GM18505 (cell line): ENCODE measurements at regions not wholly inside any gene's neighbourhood (a gene's known extent, or its start where the extent isn't known, plus 50 kb on each side); places are given as distances from the start of the nearest gene placed in this dataset.

Source experiments
- ATAC-seq: cut with Tn5 transposase; IDR thresholded peaks from one replicate; pipeline ENCODE4 v1.9.1; 2021; ENCODE audit not compliant: unreplicated experiment
- POLR2A ChIP-seq: IDR thresholded peaks from 4 replicates; pipeline ENCODE4 v1.6.1; 2011; ENCODE audit warnings: borderline replicate concordance; ENCODE audit not compliant: insufficient read depth, insufficient read length; ENCODE audit errors: extremely low read depth

GRCh38 chr13:30151388-30151787 is 156.0 kb downstream of the KATNAL1 start:
- no peak for TF ChIP-seq POLR2A
- no peak for ATAC-seq

GRCh38 chr13:30149248-30149647 is 158.1 kb downstream of the KATNAL1 start:
- TF ChIP-seq POLR2A: no peak

DNA sequence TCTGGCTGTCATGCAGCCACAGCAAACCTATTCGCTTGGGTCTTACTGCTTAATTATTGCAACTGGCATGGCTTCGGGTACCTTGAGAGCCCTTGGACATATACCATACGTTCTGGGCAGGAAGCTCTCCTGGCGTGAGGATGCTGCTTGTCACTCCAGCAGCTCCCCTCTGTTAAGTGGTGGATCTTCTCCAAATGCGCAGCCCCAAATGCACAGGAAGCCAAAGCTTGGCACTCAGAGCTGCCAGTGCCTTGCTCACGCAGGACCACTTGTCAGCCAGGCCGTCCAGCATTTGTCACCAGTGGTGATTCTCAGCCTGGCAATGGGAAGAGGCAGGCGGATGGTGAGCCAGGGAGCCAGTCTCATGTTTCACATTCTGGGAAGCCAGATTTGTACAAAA is 158.6 kb downstream of the KATNAL1 start:
- ATAC-seq: no peak
- TF ChIP-seq POLR2A: no peak

More at GRCh38 chr13:30149248-30149647, 158.1 kb downstream of the KATNAL1 start:
- ATAC-seq: no peak

DNA sequence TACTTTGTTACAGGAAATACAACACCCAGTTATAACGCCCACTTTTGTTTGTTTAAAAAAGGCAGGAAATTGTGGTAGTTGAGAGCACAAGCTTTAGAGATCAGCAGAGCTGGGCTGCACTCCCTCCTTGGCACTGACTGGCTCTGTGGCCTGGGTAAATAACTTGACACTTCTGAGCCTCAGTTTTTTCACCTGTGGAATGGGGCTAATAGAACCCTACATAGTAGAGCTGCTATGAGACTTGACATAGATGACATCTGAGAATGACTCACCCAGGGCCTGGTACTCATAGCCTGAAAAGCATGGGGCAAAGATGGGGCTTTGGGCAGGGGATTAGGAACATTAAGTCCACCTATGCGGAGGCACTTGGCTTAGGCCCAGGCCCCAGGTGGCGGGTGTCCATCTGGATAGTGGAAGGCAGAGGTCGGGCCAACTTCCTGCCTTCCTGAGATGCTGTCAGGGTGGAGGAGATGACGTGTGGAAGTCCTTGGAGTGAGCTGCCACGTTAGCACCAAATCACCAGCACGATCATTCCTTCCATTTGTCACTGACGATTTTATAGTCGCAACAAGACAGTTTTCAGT is 159.1 kb downstream of the KATNAL1 start:
- ATAC-seq: no peak
- no peak for TF ChIP-seq POLR2A

- ATAC-seq: no peak
- no peak for TF ChIP-seq POLR2A
Measured at GRCh38 chr13:30147421-30147820, 159.9 kb downstream of the KATNAL1 start.

DNA sequence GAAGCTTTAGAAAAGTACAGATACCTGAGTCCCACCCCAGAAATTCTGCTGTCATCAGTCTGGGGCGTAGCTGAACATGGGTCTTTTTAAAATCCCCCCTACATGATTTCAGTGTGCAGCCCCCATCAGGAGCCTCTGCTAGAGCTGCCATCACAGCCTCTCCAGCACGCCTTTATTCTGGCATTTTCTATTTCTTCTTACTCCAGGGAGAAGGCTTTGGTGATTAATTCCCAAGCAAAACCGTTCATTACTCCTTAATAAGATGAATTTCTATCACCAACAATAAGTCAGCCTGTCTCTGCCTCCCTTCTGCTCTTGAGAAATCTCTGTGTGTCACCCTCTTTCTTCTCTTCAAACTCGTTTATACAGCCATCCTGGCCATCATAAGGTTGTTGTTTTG is 160.3 kb downstream of the KATNAL1 start:
- no peak for TF ChIP-seq POLR2A
- ATAC-seq: no peak

- ATAC-seq: peak; percentile 59
- no peak for TF ChIP-seq POLR2A
Measured at GRCh38 chr13:30145709-30146367, 161.5 kb downstream of the KATNAL1 start.

DNA sequence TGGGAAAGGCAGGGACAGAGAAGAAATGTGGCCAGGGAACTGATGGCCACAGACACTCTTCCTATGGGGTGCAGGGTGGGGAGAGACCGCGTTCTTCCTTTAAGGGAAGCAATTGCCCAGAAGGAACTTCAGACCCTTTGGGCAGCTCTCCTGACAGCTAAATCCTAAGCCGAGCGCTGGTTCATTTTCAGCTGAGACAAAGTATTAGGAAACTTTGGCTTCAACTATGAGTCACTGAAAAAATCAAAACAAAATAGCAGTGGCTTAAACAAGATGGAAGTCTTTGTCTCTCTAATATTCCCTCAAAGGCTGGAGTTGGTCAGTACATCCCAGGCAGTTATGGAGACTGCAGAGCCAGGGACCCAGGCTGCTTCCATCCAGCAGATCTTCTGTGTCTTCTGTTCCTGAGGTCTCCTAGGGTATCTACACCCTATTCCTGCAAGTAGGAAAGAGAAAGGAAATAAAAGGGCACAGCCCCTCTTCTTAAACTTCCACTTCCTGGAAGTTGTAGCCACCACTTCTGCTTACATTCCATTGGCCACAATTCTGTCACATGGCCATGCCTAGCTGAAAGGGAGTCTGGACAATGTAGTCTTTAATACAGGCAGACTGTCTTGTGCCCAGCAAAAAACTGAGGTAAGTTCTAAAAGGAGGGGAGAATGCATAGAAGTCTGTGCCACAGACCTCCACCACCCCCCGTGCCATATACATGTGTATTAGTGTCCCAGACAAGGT is 163.5 kb downstream of the KATNAL1 start:
- no peak for ATAC-seq
- no peak for TF ChIP-seq POLR2A

DNA sequence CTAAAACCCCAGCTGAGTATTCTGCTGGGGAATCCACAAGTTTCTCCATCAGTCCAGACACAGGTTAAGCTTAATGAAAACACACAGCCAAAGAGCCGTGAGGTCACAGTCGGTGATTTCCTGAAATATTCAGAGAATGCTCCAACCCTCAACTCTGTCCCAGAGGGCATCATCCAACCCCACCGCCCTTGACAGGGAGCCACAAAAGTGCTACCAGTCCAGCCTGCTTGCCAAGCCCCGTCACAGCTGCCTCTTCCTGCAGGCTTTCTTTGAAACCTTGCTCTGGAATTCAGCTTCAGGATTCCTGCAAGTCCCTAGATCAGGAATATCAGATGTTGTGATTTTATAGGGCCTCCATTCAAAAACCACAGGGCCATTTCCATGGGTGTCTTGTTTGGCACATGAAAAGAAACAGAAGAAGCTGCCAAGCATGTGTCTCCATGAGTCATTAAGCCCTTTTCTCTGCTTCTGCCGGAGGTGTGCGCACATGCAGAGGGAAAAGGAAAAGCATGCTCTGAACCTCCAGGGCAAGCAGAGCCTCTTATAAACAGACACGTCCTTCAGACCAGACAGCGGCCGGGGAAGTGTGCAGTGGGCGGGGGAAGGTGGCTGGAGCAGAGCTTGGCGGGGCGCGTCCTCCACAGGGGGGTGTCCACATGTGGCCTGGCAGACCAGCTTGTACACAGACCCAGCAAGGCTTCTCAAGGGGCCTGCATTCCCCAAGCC is 164.7 kb downstream of the KATNAL1 start:
- ATAC-seq: no peak
- TF ChIP-seq POLR2A: no peak

GRCh38 chr13:30141775-30142485 is 165.4 kb downstream of the KATNAL1 start:
- no peak for ATAC-seq
- TF ChIP-seq POLR2A: no peak

GRCh38 chr13:30140973-30141372 is 166.4 kb downstream of the KATNAL1 start:
- TF ChIP-seq POLR2A: no peak
- no peak for ATAC-seq

DNA sequence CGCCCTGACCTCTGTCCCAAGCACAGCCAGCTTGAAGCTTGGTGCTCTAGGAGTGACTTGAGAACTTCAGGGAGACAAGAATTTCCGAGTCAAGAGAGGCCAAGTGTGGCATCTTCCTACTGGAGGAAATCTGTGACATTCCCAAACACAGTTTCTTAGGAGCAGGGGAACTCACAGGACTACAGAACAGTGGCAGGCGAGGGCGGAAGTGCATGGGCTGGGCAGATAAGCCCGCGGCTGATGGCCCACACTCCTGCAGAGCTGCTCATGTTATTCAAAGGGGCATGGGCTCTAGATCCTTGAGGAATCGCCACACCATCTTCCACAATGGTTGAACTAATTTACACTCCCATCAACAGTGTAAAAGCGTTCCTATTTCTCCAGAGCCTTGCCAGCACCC is 168.8 kb downstream of the KATNAL1 start:
- ATAC-seq: no peak
- no peak for TF ChIP-seq POLR2A

DNA sequence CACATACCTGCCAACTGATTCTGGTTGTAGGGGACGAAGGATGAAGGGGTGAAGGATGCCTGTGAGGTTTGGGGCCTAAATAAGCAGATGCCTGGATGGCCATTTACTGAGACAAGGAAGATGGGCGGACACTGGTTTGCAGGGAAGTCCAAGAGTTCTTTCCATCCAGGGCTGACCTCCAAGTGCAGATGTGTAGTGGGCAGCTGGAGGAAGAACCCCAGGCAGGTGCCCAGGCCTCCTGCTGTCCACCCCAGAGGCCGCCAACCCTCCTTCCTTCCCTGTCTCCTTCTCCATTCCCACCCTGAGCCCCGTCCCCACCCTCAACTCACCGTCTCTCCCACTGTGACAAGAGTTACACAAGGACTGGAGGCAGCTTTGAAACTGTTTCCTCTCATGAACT is 171.5 kb downstream of the KATNAL1 start:
- ATAC-seq: no peak
- TF ChIP-seq POLR2A: no peak
